Kidney tubule cell (primary cell): ENCODE measurements at regions not wholly inside any gene's neighbourhood (a gene's known extent, or its start where the extent isn't known, plus 50 kb on each side); places are given as distances from the start of the nearest gene placed in this dataset.
"Not testable (repeated sequence)": the region's sequence is repeated elsewhere in the genome, so short reads cannot be mapped to it uniquely, and the experiment has no call there.

Experiments used
- DNase-seq: peaks from one replicate; pipeline ENCODE4 v3.0.0-alpha.2; 2018; ENCODE audit warnings: low spot score

DNA sequence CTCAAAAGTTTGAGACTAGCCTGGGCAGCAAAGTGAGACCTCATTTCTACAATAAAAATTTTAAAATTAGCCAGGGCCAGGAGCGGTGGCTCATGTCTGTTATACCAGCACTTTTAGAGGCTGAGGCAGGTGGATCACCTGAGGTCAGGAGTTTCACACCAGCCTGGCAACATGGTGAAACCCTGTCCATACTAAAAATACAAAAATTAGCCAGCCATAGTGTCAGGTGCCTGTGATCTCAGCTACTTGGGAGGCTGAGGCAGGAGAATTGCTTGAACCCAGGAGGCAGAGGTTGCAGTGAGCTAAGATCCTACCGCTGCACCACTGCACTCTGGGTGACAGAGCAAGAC is 85.1 kb upstream of the MAP4 start:
- DNase-seq, result not testable (repeated sequence)

DNA sequence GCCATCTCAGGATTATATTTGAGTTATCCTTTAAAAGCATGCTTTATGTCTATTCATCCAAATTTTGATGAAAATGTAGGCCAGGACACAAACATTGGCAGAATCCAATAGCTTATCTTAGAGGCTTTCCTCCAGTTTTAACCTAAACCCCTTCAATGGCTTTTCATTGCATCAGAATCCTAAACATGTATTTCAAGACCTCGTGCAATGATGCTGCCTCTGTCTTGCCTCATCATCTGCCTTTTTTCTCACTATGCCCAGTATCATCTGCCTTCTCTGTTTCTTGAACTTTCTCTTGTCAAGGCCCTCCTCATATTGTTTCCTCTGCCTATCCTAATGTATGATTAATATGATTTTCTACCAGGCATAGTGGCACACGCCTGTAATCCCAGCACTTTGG is 76.1 kb upstream of the MAP4 start:
- no peak for DNase-seq

- no peak for DNase-seq
Observed at GRCh38 chr3:48090166-48090939, 74.1 kb upstream of the MAP4 start.

DNA sequence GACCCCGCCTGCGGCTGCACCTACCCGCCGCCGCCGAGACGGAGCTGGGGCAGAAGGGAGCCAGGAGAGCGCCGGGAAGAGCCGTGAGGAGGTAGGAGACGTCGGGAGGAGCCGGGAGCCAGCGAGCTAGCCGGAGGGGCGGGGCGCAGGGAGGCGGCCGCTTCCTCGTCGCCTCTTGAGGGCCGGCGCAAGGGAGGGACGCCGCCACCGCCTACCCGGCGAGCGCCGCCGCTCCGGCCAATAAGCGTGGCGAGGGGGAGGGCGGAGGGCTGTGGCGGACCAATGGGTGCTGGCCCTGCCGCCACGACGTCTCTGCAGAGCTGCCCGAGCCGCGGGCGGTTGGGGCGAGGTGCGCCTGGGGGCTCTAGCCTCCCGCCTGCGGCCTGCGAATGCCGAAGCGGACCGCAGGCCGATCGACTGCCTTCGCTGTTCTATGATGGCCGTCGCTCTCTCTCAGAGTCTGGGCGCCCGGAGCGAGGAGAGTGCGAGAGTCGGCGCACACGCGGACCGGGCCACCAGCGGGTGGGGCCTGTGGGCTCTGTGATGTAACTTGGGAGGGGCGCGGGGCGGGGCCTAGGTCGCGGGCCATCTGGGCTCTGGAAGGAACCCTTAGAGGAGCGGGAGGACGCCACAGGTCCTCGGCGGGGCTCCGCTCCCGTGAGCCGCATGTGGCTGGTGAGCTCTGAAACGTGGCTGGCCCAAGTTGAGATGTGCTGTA is 72.7 kb upstream of the MAP4 start:
- DNase-seq, result peak; percentile 98

DNA sequence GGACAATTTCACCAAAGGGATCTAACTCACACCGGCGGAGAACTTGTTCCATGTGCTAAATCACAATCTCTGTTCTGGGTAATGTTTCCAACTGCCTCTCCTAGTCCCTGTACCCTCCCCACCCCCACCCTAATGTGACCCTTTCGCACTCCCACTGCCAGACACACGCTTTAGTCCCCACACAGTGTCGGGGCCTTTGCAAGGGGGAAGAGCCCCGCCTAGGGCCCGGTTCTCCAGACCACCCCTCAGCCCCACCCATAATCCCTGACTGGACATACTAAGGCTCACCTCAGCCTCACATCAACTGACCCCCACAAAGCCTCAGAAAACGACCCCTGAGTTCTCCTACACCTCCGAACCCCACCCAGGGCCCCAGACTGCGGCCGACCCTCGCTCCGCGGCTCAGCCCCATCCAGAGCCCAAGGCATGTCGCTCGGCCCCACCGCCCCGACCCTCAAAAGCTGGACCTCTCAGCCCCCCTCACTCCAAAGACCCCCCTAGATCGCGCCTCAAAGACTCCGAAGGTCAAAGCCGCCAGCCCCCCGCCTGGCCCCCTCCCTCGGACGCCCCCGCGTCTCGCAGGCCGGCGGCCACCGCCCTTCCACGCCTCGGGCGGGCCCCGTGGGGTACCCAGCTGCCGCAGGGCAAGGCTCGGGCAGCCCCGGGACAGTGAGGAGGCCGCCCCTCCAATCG is 72.0 kb upstream of the MAP4 start:
- peak; percentile 24 for DNase-seq

- peak; percentile 56 for DNase-seq
Observed at GRCh38 chr3:48086705-48087104, 70.5 kb upstream of the MAP4 start.

DNA sequence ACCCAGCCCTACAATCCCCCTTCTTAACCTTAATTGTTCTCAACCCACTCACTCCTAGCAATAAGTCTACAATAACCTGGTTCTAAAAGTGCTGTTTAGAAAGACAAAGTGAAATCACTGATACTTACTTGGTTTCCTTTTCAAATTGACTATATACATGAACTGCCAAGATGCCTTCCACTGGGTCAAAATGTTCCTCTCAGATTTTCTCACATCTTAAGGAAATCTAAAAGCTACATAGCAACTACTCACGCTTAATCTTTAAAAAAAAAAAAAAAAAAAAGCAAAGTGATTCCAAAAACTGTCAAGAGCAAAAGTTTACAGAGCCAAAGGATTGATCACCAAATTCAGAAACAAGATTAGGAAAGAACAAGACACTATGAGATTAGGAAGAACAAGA is 68.7 kb upstream of the MAP4 start:
- no peak for DNase-seq

DNA sequence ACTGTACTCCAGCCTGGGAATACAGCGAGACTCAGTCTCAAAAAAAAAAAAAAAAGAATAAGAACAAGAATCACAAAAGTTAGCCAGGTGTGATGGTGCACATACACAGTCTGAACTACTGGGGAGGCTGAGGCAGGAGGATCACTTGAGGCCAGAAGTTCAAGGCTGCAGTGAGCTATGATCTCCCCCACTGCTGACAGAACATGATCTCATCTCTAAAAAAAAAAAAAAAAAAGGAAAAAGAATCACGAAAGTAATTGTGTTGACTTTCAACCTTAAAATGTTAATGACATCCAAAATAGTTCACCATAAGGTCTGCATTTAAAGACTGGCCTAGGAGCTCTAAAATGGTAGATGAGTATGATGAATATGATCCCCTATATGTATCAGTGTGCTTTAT is 68.0 kb upstream of the MAP4 start:
- no peak for DNase-seq

GRCh38 chr3:48082580-48083184 is 66.5 kb upstream of the MAP4 start:
- no peak for DNase-seq

GRCh38 chr3:48077815-48078214 is 61.6 kb upstream of the MAP4 start:
- DNase-seq, result peak; percentile 25

DNA sequence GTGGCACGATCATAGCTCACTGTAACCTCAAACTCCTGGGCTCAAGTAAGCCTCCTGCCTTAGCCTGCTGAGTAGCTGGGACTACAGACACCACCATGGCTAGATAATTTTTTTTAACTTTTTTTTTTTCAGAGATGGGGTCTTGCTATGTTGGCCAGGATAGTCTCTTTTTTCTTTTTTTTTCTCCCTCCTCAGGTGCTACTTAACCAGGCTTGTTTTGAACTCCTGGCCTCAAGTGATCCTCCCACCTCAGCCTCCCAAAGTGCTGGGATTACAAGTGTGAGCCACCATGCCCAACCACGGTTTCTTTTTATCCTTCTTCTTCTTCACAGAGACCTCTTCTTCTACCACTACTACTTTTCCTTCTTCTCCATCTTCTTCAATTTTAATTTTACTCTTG is 53.8 kb upstream of the MAP4 start:
- no peak for DNase-seq

- no peak for DNase-seq
Observed at GRCh38 chr3:48069339-48069738, 53.1 kb upstream of the MAP4 start.

DNA sequence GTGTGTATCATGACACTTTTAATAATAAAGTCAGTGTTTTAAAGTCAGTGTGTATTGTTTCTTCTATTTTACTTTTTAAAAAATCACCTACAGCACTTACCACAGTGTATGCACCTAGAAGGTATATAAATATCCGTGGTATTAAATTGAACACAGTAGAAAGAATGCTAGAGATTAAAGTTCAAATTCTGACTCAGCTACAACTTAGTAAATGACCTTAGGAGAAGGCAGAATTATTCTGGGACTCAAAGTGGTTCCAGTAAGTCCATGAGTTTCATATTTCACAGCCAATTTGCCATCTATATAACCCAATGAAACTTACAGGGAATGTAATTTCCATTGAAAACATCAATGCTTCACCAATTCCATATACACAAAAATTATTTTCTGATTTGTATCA is 52.7 kb upstream of the MAP4 start:
- no peak for DNase-seq

- DNase-seq, result not testable (repeated sequence)
Observed at GRCh38 chr3:48068320-48068719, 52.1 kb upstream of the MAP4 start.

DNA sequence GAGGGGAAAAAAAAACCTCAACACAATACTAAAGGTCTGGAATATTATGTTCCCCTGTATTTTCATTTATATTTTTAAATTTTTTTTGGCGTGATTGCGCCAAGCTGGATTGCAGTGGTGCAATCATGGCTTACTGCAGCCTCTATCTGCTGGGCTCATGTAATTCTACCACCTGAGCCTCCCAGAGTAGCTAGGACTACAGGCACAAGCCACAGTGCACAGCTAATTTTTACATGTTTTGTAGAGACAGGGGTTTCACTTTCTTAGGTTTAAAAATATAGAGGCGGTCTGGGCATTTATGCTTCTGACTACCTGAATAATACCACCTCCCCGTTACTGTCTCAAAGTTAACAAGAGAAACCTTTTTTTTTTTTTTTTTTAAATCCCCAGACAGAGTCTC is 51.1 kb upstream of the MAP4 start:
- DNase-seq, result no peak
